ENCODE measurements at regions not wholly inside any gene's neighbourhood (a gene's known extent, or its start where the extent isn't known, plus 50 kb on each side); places are given as distances from the start of the nearest gene placed in this dataset.

GRCh38 chr12:75602106-75602505 is 90.7 kb upstream of the KRR1 start:
- no peak for TF ChIP-seq CEBPB (IDR thresholded peaks at IDR 0.05)
- TF ChIP-seq TAF1 (IDR thresholded peaks at IDR 0.05; ENCODE audit: low read depth): no peak
- no peak for TF ChIP-seq EGR1 (IDR thresholded peaks at IDR 0.05)
- TF ChIP-seq YY1 (IDR thresholded peaks at IDR 0.05; ENCODE audit: low read depth): no peak
- TF ChIP-seq EP300 (IDR thresholded peaks at IDR 0.05; ENCODE audit: borderline replicate concordance): no peak

- TF ChIP-seq TEAD4 (IDR thresholded peaks at IDR 0.05) (no peak), FOXM1 (IDR thresholded peaks at IDR 0.05; ENCODE audit: borderline replicate concordance, low read depth) (no peak), MAX (IDR thresholded peaks at IDR 0.05) (no peak), TAF1 (IDR thresholded peaks at IDR 0.05; ENCODE audit: low read depth) (no peak), RAD21 (IDR thresholded peaks at IDR 0.05; ENCODE audit: low read depth) (no peak), YY1 (IDR thresholded peaks at IDR 0.05; ENCODE audit: low read depth) (no peak), CEBPB (IDR thresholded peaks at IDR 0.05) (no peak), NFIC (IDR thresholded peaks at IDR 0.05) (no peak), EP300 (IDR thresholded peaks at IDR 0.05; ENCODE audit: borderline replicate concordance) (no peak), CREB1 (IDR thresholded peaks at IDR 0.05; ENCODE audit: low read depth) (no peak)
- TF ChIP-seq, protein P1, sequence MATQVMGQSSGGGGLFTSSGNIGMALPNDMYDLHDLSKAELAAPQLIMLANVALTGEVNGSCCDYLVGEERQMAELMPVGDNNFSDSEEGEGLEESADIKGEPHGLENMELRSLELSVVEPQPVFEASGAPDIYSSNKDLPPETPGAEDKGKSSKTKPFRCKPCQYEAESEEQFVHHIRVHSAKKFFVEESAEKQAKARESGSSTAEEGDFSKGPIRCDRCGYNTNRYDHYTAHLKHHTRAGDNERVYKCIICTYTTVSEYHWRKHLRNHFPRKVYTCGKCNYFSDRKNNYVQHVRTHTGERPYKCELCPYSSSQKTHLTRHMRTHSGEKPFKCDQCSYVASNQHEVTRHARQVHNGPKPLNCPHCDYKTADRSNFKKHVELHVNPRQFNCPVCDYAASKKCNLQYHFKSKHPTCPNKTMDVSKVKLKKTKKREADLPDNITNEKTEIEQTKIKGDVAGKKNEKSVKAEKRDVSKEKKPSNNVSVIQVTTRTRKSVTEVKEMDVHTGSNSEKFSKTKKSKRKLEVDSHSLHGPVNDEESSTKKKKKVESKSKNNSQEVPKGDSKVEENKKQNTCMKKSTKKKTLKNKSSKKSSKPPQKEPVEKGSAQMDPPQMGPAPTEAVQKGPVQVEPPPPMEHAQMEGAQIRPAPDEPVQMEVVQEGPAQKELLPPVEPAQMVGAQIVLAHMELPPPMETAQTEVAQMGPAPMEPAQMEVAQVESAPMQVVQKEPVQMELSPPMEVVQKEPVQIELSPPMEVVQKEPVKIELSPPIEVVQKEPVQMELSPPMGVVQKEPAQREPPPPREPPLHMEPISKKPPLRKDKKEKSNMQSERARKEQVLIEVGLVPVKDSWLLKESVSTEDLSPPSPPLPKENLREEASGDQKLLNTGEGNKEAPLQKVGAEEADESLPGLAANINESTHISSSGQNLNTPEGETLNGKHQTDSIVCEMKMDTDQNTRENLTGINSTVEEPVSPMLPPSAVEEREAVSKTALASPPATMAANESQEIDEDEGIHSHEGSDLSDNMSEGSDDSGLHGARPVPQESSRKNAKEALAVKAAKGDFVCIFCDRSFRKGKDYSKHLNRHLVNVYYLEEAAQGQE (IDR thresholded peaks at IDR 0.05; ENCODE audit: low read depth): no peak
Observed at GRCh38 chr12:75600146-75600545, 88.7 kb upstream of the KRR1 start.

DNA sequence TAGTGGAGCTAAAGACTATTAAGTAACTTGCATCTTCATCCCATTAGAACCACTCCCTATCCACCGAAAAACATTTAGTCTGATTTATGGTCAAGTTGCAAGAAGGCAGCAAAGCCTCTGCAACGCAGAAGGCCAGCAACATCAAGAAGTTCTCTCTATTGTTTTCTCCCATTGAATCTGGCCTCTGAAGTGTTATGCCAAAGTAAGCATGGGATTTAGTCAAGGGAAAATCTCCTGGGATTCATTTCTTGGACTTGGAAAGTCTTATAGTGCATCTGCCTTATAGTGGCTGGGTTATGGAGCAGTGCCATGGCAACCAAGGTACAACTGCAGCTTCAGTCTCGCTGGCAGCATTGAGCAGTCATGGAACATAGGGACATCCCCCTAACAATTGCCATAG is 87.7 kb upstream of the KRR1 start:
- TF ChIP-seq ZBTB7A (IDR thresholded peaks at IDR 0.05; ENCODE audit: low read depth) (no peak), RAD21 (IDR thresholded peaks at IDR 0.05; ENCODE audit: low read depth) (no peak), EP300 (IDR thresholded peaks at IDR 0.05; ENCODE audit: borderline replicate concordance) (no peak), CEBPB (IDR thresholded peaks at IDR 0.05) (no peak), TCF12 (IDR thresholded peaks at IDR 0.05; ENCODE audit: low read depth) (no peak), USF1 (IDR thresholded peaks at IDR 0.05) (no peak), NFIC (IDR thresholded peaks at IDR 0.05) (no peak), YY1 (IDR thresholded peaks at IDR 0.05; ENCODE audit: low read depth) (no peak), FOXM1 (IDR thresholded peaks at IDR 0.05; ENCODE audit: borderline replicate concordance, low read depth) (no peak), TEAD4 (IDR thresholded peaks at IDR 0.05) (no peak)
- TF ChIP-seq, protein P1 (IDR thresholded peaks at IDR 0.05; ENCODE audit: low read depth): no peak

- TF ChIP-seq FOXM1 (IDR thresholded peaks at IDR 0.05; ENCODE audit: borderline replicate concordance, low read depth) (no peak), EP300 (IDR thresholded peaks at IDR 0.05; ENCODE audit: borderline replicate concordance) (no peak), TEAD4 (IDR thresholded peaks at IDR 0.05) (no peak), ZBTB7A (IDR thresholded peaks at IDR 0.05; ENCODE audit: low read depth) (no peak), TCF12 (IDR thresholded peaks at IDR 0.05; ENCODE audit: low read depth) (no peak), CREB1 (IDR thresholded peaks at IDR 0.05; ENCODE audit: low read depth) (no peak), TAF1 (IDR thresholded peaks at IDR 0.05; ENCODE audit: low read depth) (no peak)
Observed at GRCh38 chr12:75596406-75596805, 85.0 kb upstream of the KRR1 start.

DNA sequence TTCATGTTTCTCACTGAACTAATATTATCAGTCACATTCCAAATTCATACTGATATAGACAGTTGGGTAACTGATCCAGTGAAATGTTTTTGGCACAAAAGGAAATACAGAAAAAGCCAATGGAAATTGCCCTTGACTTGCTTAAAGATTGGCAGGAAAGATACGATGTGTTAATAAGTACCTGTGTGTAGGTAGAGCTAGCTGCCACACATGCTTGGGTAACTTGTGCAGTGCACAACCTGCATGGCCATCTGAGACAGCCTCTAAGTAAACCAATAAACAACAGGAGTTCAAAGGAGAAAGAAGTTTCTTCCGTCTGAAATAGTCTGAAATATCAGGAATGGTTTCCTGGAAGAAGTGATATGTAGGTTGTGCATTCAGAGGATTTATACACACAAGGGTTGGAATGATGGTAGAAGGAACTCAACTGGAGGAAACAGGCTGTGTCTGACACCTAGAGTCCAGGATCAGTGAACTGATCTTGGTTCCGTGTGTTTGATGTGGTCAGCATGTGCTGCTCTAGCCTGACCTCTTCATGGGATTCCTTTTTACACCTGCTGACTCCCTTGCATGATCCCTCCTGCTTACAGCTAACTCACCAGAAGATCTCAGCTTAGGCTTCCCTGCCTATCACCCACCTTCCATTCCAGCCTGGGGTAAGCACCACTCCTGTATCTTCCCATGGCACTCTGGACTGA is 81.4 kb upstream of the KRR1 start:
- no peak for TF ChIP-seq TEAD4 (IDR thresholded peaks at IDR 0.05)
- TF ChIP-seq EGR1 (IDR thresholded peaks at IDR 0.05): no peak
- TF ChIP-seq RAD21 (IDR thresholded peaks at IDR 0.05; ENCODE audit: low read depth): no peak
- no peak for TF ChIP-seq NFIC (IDR thresholded peaks at IDR 0.05)
- no peak for TF ChIP-seq TCF12 (IDR thresholded peaks at IDR 0.05; ENCODE audit: low read depth)
- no peak for TF ChIP-seq MAX (IDR thresholded peaks at IDR 0.05)
- TF ChIP-seq USF1 (IDR thresholded peaks at IDR 0.05): no peak
- TF ChIP-seq FOXM1 (IDR thresholded peaks at IDR 0.05; ENCODE audit: borderline replicate concordance, low read depth): no peak
- TF ChIP-seq CREB1 (IDR thresholded peaks at IDR 0.05; ENCODE audit: low read depth): no peak
- TF ChIP-seq CEBPB (IDR thresholded peaks at IDR 0.05): no peak
- no peak for TF ChIP-seq EP300 (IDR thresholded peaks at IDR 0.05; ENCODE audit: borderline replicate concordance)
- no peak for TF ChIP-seq ZBTB7A (IDR thresholded peaks at IDR 0.05; ENCODE audit: low read depth)
- TF ChIP-seq TAF1 (IDR thresholded peaks at IDR 0.05; ENCODE audit: low read depth): no peak
- TF ChIP-seq YY1 (IDR thresholded peaks at IDR 0.05; ENCODE audit: low read depth): no peak
- TF ChIP-seq, protein P1 (IDR thresholded peaks at IDR 0.05; ENCODE audit: low read depth): no peak

Measured in Ishikawa (cell line).